Endothelial cell of hepatic sinusoid (primary cell): ENCODE measurements at regions not wholly inside any gene's neighbourhood (a gene's known extent, or its start where the extent isn't known, plus 50 kb on each side); places are given as distances from the start of the nearest gene placed in this dataset.
"Not testable (repeated sequence)": the region's sequence is repeated elsewhere in the genome, so short reads cannot be mapped to it uniquely, and the experiment has no call there.

Experiments
- in situ Hi-C: cut with HindIII; loops from 2 replicates; pipeline ENCODE4 v1.10.0; 2017; ENCODE audit warnings: low sequenced_read_pairs

GRCh38 chr4:149870008-149870407, 54.4 kb upstream of the IQCM start:
- in situ Hi-C loops, result loop anchor here (5.0 to 10.0 kb wide), 2 partner anchors 133 to 285 kb away; no protein-coding TSS in a partner anchor

- in situ Hi-C loops, result no loop called here
Measured at GRCh38 chr4:149881744-149882143, 66.1 kb upstream of the IQCM start.

- in situ Hi-C loops, result no loop called here
Measured at GRCh38 chr4:149882251-149882650, 66.6 kb upstream of the IQCM start.

GRCh38 chr4:149884046-149884445, 68.4 kb upstream of the IQCM start:
- in situ Hi-C loops, result no loop called here

GRCh38 chr4:149884529-149885181, 69.0 kb upstream of the IQCM start:
- in situ Hi-C loops, result no loop called here

- in situ Hi-C loops, result no loop called here
Measured at GRCh38 chr4:149885896-149886295, 70.3 kb upstream of the IQCM start.

GRCh38 chr4:149886786-149887490, 71.3 kb upstream of the IQCM start:
- in situ Hi-C loops, result no loop called here

GRCh38 chr4:149889991-149890390, 74.3 kb upstream of the IQCM start:
- in situ Hi-C loops, result no loop called here

GRCh38 chr4:149890531-149890930, 74.9 kb upstream of the IQCM start:
- in situ Hi-C loops, result no loop called here

GRCh38 chr4:149891426-149891825, 75.8 kb upstream of the IQCM start:
- in situ Hi-C loops, result no loop called here

- in situ Hi-C loops, result no loop called here
Measured at GRCh38 chr4:149896432-149896831, 80.8 kb upstream of the IQCM start.

GRCh38 chr4:149897783-149898182, 82.1 kb upstream of the IQCM start:
- in situ Hi-C loops, result no loop called here

- in situ Hi-C loops, result no loop called here
Measured at GRCh38 chr4:149901128-149901527, 85.5 kb upstream of the IQCM start.

GRCh38 chr4:149902242-149902641, 86.6 kb upstream of the IQCM start:
- in situ Hi-C loops, result no loop called here

- in situ Hi-C loops, result no loop called here
Measured at GRCh38 chr4:149910177-149910576, 94.5 kb upstream of the IQCM start.

GRCh38 chr4:149910604-149911350, 95.1 kb upstream of the IQCM start:
- in situ Hi-C loops, result no loop called here

- in situ Hi-C loops, result no loop called here
Measured at GRCh38 chr4:149911354-149911753, 95.7 kb upstream of the IQCM start.

GRCh38 chr4:149912000-149912399, 96.4 kb upstream of the IQCM start:
- in situ Hi-C loops, result no loop called here

GRCh38 chr4:149914119-149915115, 98.8 kb upstream of the IQCM start:
- in situ Hi-C loops, result no loop called here

- in situ Hi-C loops, result not testable (repeated sequence)
Measured at GRCh38 chr4:149915735-149916134, 100.1 kb upstream of the IQCM start.

GRCh38 chr4:149923736-149924135, 108.1 kb upstream of the IQCM start:
- in situ Hi-C loops, result no loop called here
